Loucy (cell line): ENCODE measurements at regions not wholly inside any gene's neighbourhood (a gene's known extent, or its start where the extent isn't known, plus 50 kb on each side); places are given as distances from the start of the nearest gene placed in this dataset.

Experiments used
- H2AFZ ChIP-seq: fragments of 200-600 bp; sonication (generic); 2 replicates; pipeline ENCODE4 v1.6.0; 2016; ENCODE audit warnings: antibody characterized with exemption, mild to moderate bottlenecking, low read length, moderate library complexity
- H3F3A ChIP-seq: fragments of 200-600 bp; 2 replicates; pipeline ENCODE4 v1.6.0; 2016; ENCODE audit warnings: antibody characterized with exemption, low read depth, mild to moderate bottlenecking
- H3K27me3 ChIP-seq: fragments of 200-600 bp; sonication (generic); 2 replicates; pipeline ENCODE4 v1.6.1; 2014; ENCODE audit warnings: low read length, mild to moderate bottlenecking; ENCODE audit not compliant: insufficient read depth, poor library complexity, severe bottlenecking
- H3K36me3 ChIP-seq: fragments of 200-600 bp; sonication (generic); 2 replicates; pipeline ENCODE4 v1.6.1; 2016; ENCODE audit warnings: low read length; ENCODE audit not compliant: insufficient read depth
- H3K4me1 ChIP-seq: fragments of 200-600 bp; sonication (generic); 2 replicates; pipeline ENCODE4 v1.5.1; 2014; ENCODE audit warnings: low read length, mild to moderate bottlenecking; ENCODE audit not compliant: insufficient read depth, poor library complexity, severe bottlenecking
- H3K4me2 ChIP-seq: fragments of 200-600 bp; sonication (generic); 2 replicates; pipeline ENCODE4 v1.6.0; 2014; ENCODE audit warnings: antibody characterized with exemption, low read length, low read depth, mild to moderate bottlenecking; ENCODE audit not compliant: poor library complexity, severe bottlenecking
- H3K4me3 ChIP-seq: fragments of 200-600 bp; sonication (generic); 2 replicates; pipeline ENCODE4 v1.5.1; 2014; ENCODE audit warnings: low read length, mild to moderate bottlenecking, mixed read lengths; ENCODE audit not compliant: poor library complexity, severe bottlenecking
- H3K79me2 ChIP-seq: fragments of 200-600 bp; sonication (generic); 2 replicates; pipeline ENCODE4 v1.6.1; 2014; ENCODE audit warnings: low read length; ENCODE audit not compliant: insufficient read depth
- H3K9ac ChIP-seq: fragments of 200-600 bp; sonication (generic); 2 replicates; pipeline ENCODE4 v1.6.0; 2014; ENCODE audit warnings: mild to moderate bottlenecking, low read depth, low read length, moderate library complexity; ENCODE audit not compliant: poor library complexity, severe bottlenecking
- H3K9me2 ChIP-seq: fragments of 200-600 bp; sonication (generic); replicated peaks from 2 replicates; pipeline ENCODE4 v1.6.1; 2016; ENCODE audit warnings: low read depth, low read length, mixed read lengths
- H3K9me3 ChIP-seq: fragments of 200-600 bp; sonication (generic); 2 replicates; pipeline ENCODE4 v1.6.1; 2014; ENCODE audit warnings: mild to moderate bottlenecking, antibody characterized with exemption, low read length, low read depth; ENCODE audit not compliant: insufficient read depth
- H4K20me1 ChIP-seq: fragments of 200-600 bp; sonication (generic); 2 replicates; pipeline ENCODE4 v1.6.0; 2014; ENCODE audit warnings: antibody characterized with exemption, low read length, mild to moderate bottlenecking; ENCODE audit not compliant: insufficient read depth, poor library complexity, severe bottlenecking
- EZH2phosphoT487 ChIP-seq: fragments of 200-600 bp; IDR thresholded peaks from 2 replicates; pipeline ENCODE4 v1.6.1; 2018; ENCODE audit warnings: antibody characterized with exemption, mild to moderate bottlenecking, moderate library complexity, borderline replicate concordance
- TF ChIP-seq, protein P1 (sequence below): fragments of 200-600 bp; sonication (generic); conservative IDR thresholded peaks from 2 replicates; pipeline ENCODE4 v1.5.1; 2014; ENCODE audit warnings: mild to moderate bottlenecking, antibody characterized with exemption, low read length

GRCh38 chr4:126396703-126397102 is 1081.9 kb downstream of the FAT4 start:
- no peak for TF ChIP-seq EZH2phosphoT487
- TF ChIP-seq, protein P1, sequence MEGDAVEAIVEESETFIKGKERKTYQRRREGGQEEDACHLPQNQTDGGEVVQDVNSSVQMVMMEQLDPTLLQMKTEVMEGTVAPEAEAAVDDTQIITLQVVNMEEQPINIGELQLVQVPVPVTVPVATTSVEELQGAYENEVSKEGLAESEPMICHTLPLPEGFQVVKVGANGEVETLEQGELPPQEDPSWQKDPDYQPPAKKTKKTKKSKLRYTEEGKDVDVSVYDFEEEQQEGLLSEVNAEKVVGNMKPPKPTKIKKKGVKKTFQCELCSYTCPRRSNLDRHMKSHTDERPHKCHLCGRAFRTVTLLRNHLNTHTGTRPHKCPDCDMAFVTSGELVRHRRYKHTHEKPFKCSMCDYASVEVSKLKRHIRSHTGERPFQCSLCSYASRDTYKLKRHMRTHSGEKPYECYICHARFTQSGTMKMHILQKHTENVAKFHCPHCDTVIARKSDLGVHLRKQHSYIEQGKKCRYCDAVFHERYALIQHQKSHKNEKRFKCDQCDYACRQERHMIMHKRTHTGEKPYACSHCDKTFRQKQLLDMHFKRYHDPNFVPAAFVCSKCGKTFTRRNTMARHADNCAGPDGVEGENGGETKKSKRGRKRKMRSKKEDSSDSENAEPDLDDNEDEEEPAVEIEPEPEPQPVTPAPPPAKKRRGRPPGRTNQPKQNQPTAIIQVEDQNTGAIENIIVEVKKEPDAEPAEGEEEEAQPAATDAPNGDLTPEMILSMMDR = no peak
- no peak overlapping the region for H2AFZ ChIP-seq
- H3K27me3 ChIP-seq = no peaks in the 10 kb centered on the region
- H3K9ac ChIP-seq = no peak overlapping the region
- no peaks in the 10 kb centered on the region for H3K9me2 ChIP-seq
- H3K4me2 ChIP-seq = no peak overlapping the region
- no peak overlapping the region for H3K4me3 ChIP-seq
- H3K36me3 ChIP-seq = no peaks in the 10 kb centered on the region
- H3F3A ChIP-seq = no peaks in the 10 kb centered on the region
- H3K4me1 ChIP-seq = no peaks in the 10 kb centered on the region
- no peaks in the 10 kb centered on the region for H3K9me3 ChIP-seq
- H4K20me1 ChIP-seq = no peaks in the 10 kb centered on the region
- H3K79me2 ChIP-seq = no peaks in the 10 kb centered on the region

DNA sequence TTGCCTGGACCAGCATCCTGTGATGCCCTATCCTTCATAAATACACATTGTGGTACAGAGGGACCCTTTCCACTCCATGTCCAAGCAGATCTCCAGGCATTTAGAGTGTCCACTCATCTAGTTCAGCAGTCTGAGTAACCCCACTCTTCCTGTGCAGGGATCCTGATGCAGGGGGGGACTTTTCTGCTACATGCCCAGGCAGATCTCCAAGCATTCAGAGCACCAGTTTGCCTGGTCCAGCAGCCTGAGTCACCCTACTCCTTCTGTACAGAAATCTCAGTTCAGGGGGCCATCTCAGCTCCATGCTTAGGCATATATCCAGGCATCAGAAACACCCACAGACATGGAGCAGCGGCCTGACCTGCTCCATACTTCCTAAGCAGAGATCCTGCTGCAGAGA is 1089.8 kb downstream of the FAT4 start:
- H2AFZ ChIP-seq = no peak overlapping the region
- no peaks in the 10 kb centered on the region for H3K36me3 ChIP-seq
- H3K9me2 ChIP-seq = no peaks in the 10 kb centered on the region
- no peaks in the 10 kb centered on the region for H3F3A ChIP-seq
- H3K27me3 ChIP-seq = no peaks in the 10 kb centered on the region
- no peak overlapping the region for H3K9ac ChIP-seq
- no peaks in the 10 kb centered on the region for H3K9me3 ChIP-seq
- H3K4me3 ChIP-seq = no peak overlapping the region
- H3K4me1 ChIP-seq = no peaks in the 10 kb centered on the region
- TF ChIP-seq, protein P1 = no peak
- no peak for TF ChIP-seq EZH2phosphoT487
- H4K20me1 ChIP-seq = no peaks in the 10 kb centered on the region
- H3K4me2 ChIP-seq = no peak overlapping the region
- no peaks in the 10 kb centered on the region for H3K79me2 ChIP-seq

DNA sequence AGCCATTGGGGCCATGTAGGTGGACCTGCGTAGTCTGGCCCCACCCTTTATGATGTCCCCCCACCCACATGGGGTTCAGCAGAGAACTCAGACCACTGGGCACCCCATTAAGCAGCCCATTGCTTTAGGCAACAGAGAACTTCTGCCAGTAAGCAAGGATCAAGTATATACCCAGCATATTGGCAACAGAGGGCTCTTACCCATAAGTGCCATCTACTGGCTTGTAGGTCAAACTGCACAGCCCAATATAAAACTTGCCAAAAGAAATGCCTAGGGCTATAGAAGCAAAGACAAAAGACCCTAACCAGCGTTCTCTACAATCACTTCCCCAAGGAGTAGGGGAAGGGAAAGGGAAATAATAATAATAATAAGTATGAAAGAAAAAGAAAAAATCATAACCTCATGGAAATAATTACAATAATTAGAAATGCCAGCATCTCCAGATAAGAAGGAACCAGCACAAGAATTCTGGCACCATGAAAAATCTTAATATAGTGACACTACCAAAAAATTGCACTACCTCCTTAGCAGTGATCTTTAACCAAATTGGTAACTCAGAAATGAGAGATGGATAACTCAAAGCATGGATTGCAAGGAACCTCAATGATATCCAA is 1090.7 kb downstream of the FAT4 start:
- Histone ChIP-seq H3K9ac (no peak overlapping the region), H3K9me3 (no peaks in the 10 kb centered on the region), H3K4me2 (no peak overlapping the region), H2AFZ (no peak overlapping the region; the same call in 1 of the 2 replicates), H3K4me1 (no peaks in the 10 kb centered on the region), H3K36me3 (no peaks in the 10 kb centered on the region), H3K4me3 (no peak overlapping the region), H3K27me3 (no peaks in the 10 kb centered on the region), H3F3A (no peaks in the 10 kb centered on the region), H4K20me1 (no peaks in the 10 kb centered on the region), H3K9me2 (no peaks in the 10 kb centered on the region), H3K79me2 (no peaks in the 10 kb centered on the region)
- TF ChIP-seq, protein P1 = peak; percentile 59
- TF ChIP-seq EZH2phosphoT487 = no peak
